Epithelial cell of proximal tubule (primary cell): ENCODE measurements at regions not wholly inside any gene's neighbourhood (a gene's known extent, or its start where the extent isn't known, plus 50 kb on each side); places are given as distances from the start of the nearest gene placed in this dataset.

Experiments
- DNase-seq: peaks from one replicate; pipeline ENCODE4 v3.0.0-alpha.2; 2011; ENCODE audit warnings: low read depth
- H3K4me3 ChIP-seq: 2 replicates; pipeline ENCODE4 v1.5.1; 2011; ENCODE audit warnings: low read depth, mild to moderate bottlenecking, low read length
- CTCF ChIP-seq: conservative IDR thresholded peaks from 2 replicates; pipeline ENCODE4 v1.5.1; 2012; ENCODE audit warnings: low read depth, mild to moderate bottlenecking, low read length

GRCh38 chr5:128765448-128766061, 199.7 kb upstream of the SLC27A6 start:
- no peak for TF ChIP-seq CTCF
- no peak for DNase-seq
- no peak overlapping the region for H3K4me3 ChIP-seq

GRCh38 chr5:128766406-128766805, 198.9 kb upstream of the SLC27A6 start:
- TF ChIP-seq CTCF, result no peak
- no peak for DNase-seq

GRCh38 chr5:128770907-128771306, 194.4 kb upstream of the SLC27A6 start:
- no peak for DNase-seq
- TF ChIP-seq CTCF, result no peak
- no peak overlapping the region for H3K4me3 ChIP-seq

More at GRCh38 chr5:128766406-128766805, 198.9 kb upstream of the SLC27A6 start:
- no peak overlapping the region for H3K4me3 ChIP-seq

- no peak overlapping the region for H3K4me3 ChIP-seq
- no peak for TF ChIP-seq CTCF
- DNase-seq, result no peak
Observed at GRCh38 chr5:128772356-128772755, 192.9 kb upstream of the SLC27A6 start.

- no peak overlapping the region for H3K4me3 ChIP-seq
- no peak for TF ChIP-seq CTCF
- no peak for DNase-seq
Observed at GRCh38 chr5:128773378-128773777, 191.9 kb upstream of the SLC27A6 start.

- DNase-seq, result no peak
- TF ChIP-seq CTCF, result no peak
- H3K4me3 ChIP-seq, result no peak overlapping the region
Observed at GRCh38 chr5:128774605-128775004, 190.7 kb upstream of the SLC27A6 start.

- no peak for DNase-seq
- no peak overlapping the region for H3K4me3 ChIP-seq
- no peak for TF ChIP-seq CTCF
Observed at GRCh38 chr5:128775558-128775957, 189.7 kb upstream of the SLC27A6 start.
